ENCODE measurements at regions not wholly inside any gene's neighbourhood (a gene's known extent, or its start where the extent isn't known, plus 50 kb on each side); places are given as distances from the start of the nearest gene placed in this dataset.

GRCh38 chr1:200296091-200296661, 113.7 kb downstream of the ZNF281 start:
- Histone ChIP-seq H3K9me3 (no peaks in the 10 kb centered on the region), H3K27ac (no peak overlapping the region), H3K4me3 (no peak overlapping the region), H3K36me3 (no peaks in the 10 kb centered on the region), H3K4me1 (peaks cover 0 to 8% (median 0%) of the 10 kb centered on the region in 4 donors), H3K27me3 (peaks cover 0 to 18% of the 10 kb centered on the region in 2 donors)
- DNase-seq: no peak
- no peak for TF ChIP-seq CTCF (IDR thresholded peaks at IDR 0.05)
- intact Hi-C loops (cut with DNase I; ENCODE audit: low total_unique reads): no loop called here

- Histone ChIP-seq H3K27me3 (no peaks in the 10 kb centered on the region), H3K9me3 (no peaks in the 10 kb centered on the region), H3K4me1 (peaks cover 0 to 8% (median 0%) of the 10 kb centered on the region in 4 donors), H3K4me3 (no peak overlapping the region), H3K36me3 (no peaks in the 10 kb centered on the region), H3K27ac (no peak overlapping the region)
- no peak for DNase-seq
- intact Hi-C loops (cut with DNase I; ENCODE audit: low total_unique reads): no loop called here
- TF ChIP-seq CTCF (IDR thresholded peaks at IDR 0.05): no peak
Observed at GRCh38 chr1:200294241-200294640, 115.6 kb downstream of the ZNF281 start.

GRCh38 chr1:200292699-200293098, 117.1 kb downstream of the ZNF281 start:
- intact Hi-C loops (cut with DNase I; ENCODE audit: low total_unique reads): no loop called here
- no peak for DNase-seq
- H3K4me1 ChIP-seq: peaks cover 0 to 8% (median 0%) of the 10 kb centered on the region in 4 donors
- H3K27ac ChIP-seq: no peak overlapping the region
- H3K4me3 ChIP-seq: no peak overlapping the region
- H3K36me3 ChIP-seq: no peaks in the 10 kb centered on the region
- H3K9me3 ChIP-seq: no peaks in the 10 kb centered on the region
- H3K27me3 ChIP-seq: no peaks in the 10 kb centered on the region
- TF ChIP-seq CTCF (IDR thresholded peaks at IDR 0.05): no peak

GRCh38 chr1:200291106-200291505, 118.7 kb downstream of the ZNF281 start:
- H3K4me3 ChIP-seq: no peak overlapping the region
- H3K4me1 ChIP-seq: peaks cover 0 to 6% (median 0%) of the 10 kb centered on the region in 4 donors
- intact Hi-C loops (cut with DNase I; ENCODE audit: low total_unique reads): no loop called here
- H3K9me3 ChIP-seq: no peaks in the 10 kb centered on the region
- no peak for TF ChIP-seq CTCF (IDR thresholded peaks at IDR 0.05)
- no peaks in the 10 kb centered on the region for H3K36me3 ChIP-seq
- DNase-seq: no peak
- no peaks in the 10 kb centered on the region for H3K27me3 ChIP-seq
- no peak overlapping the region for H3K27ac ChIP-seq

GRCh38 chr1:200290010-200290685, 119.7 kb downstream of the ZNF281 start:
- intact Hi-C loops (cut with DNase I; ENCODE audit: low total_unique reads): no loop called here
- no peaks in the 10 kb centered on the region for H3K9me3 ChIP-seq
- H3K4me1 ChIP-seq: no peaks in the 10 kb centered on the region
- no peaks in the 10 kb centered on the region for H3K27me3 ChIP-seq
- no peak overlapping the region for H3K4me3 ChIP-seq
- no peak for DNase-seq
- no peak overlapping the region for H3K27ac ChIP-seq
- TF ChIP-seq CTCF (IDR thresholded peaks at IDR 0.05): no peak
- no peaks in the 10 kb centered on the region for H3K36me3 ChIP-seq
